ENCODE measurements at regions not wholly inside any gene's neighbourhood (a gene's known extent, or its start where the extent isn't known, plus 50 kb on each side); places are given as distances from the start of the nearest gene placed in this dataset.

GRCh38 chr4:83661359-83661758, 125.5 kb downstream of the GPAT3 start:
- DNase-seq (ENCODE audit: low spot score) (no peak), FAIRE-seq (no peak)

- FAIRE-seq (no peak), DNase-seq (ENCODE audit: low spot score) (no peak)
Observed at GRCh38 chr4:83660578-83660977, 124.7 kb downstream of the GPAT3 start.

- DNase-seq (ENCODE audit: low spot score), result no peak
- FAIRE-seq, result no peak
Observed at GRCh38 chr4:83658806-83659205, 122.9 kb downstream of the GPAT3 start.

GRCh38 chr4:83657336-83657735, 121.4 kb downstream of the GPAT3 start:
- FAIRE-seq (peak; percentile 66), DNase-seq (ENCODE audit: low spot score) (no peak)

Data from urothelium cell line (cell line).